CD4-positive, alpha-beta memory T cell (primary cell): ENCODE measurements at regions not wholly inside any gene's neighbourhood (a gene's known extent, or its start where the extent isn't known, plus 50 kb on each side); places are given as distances from the start of the nearest gene placed in this dataset.
"Not testable (repeated sequence)": the region's sequence is repeated elsewhere in the genome, so short reads cannot be mapped to it uniquely, and the experiment has no call there.

ENCODE experiments used
- CTCF ChIA-PET: fragments of 350-600 bp; sonication (Branson Sonifier 250); formaldehyde crosslinking; loops from one replicate; lab custom pipeline; 2021; ENCODE audit warnings: inconsistent platforms; ENCODE audit not compliant: partially characterized antibody; lab: Charles Lee
- POLR2A ChIA-PET: fragments of 350-600 bp; sonication (Branson Sonifier 250); formaldehyde crosslinking; loops from one replicate; lab custom pipeline; 2021; ENCODE audit not compliant: partially characterized antibody; lab: Charles Lee
- DNase-seq, 5 donors: peaks; one replicate each; pipeline versions ENCODE4 v3.0.0 to v3.0.0-alpha.2; 2020 to 2022; ENCODE audit warnings: mixed read lengths in 1 of 5
- H3K27ac ChIP-seq: one replicate; pipeline ENCODE4 v1.7.0; 2013; ENCODE audit warnings: low read depth, low read length
- H3K27me3 ChIP-seq: 2 replicates; pipeline ENCODE4 v1.7.0; 2013; ENCODE audit warnings: mild to moderate bottlenecking, low read length, moderate library complexity; ENCODE audit not compliant: insufficient read depth
- H3K36me3 ChIP-seq: 2 replicates; pipeline ENCODE4 v1.7.0; 2013; ENCODE audit warnings: mild to moderate bottlenecking, low read length, moderate library complexity; ENCODE audit not compliant: insufficient read depth
- H3K4me1 ChIP-seq: 2 replicates; pipeline ENCODE4 v1.7.0; 2013; ENCODE audit warnings: mild to moderate bottlenecking, low read length, moderate library complexity; ENCODE audit not compliant: insufficient read depth
- H3K4me3 ChIP-seq, 2 donors: one replicate each; pipeline ENCODE4 v1.7.0; 2013; ENCODE audit warnings: low read length in 2 of 2, mild to moderate bottlenecking in 1 of 2
- H3K9me3 ChIP-seq, 2 donors: one replicate each; pipeline ENCODE4 v1.7.0; 2013; ENCODE audit warnings: low read length in 2 of 2, control low read depth in 1 of 2; ENCODE audit not compliant: control insufficient read depth in 1 of 2
- H3K27ac Mint-ChIP-seq, 7 donors: one replicate each; pipeline ENCODE4 v1.8.0; 2020 to 2021; ENCODE audit warnings: mixed read lengths in 7 of 7, mild to moderate bottlenecking in 6 of 7, inconsistent platforms in 3 of 7, moderate library complexity in 3 of 7
- H3K27me3 Mint-ChIP-seq, 2 donors: one replicate each; pipeline ENCODE4 v1.8.0; 2020 to 2021; ENCODE audit warnings: mixed read lengths in 2 of 2
- H3K36me3 Mint-ChIP-seq, 2 donors: one replicate each; pipeline ENCODE4 v1.8.0; 2020 to 2021; ENCODE audit warnings: mixed read lengths in 2 of 2, inconsistent platforms in 1 of 2, mild to moderate bottlenecking in 1 of 2
- H3K4me1 Mint-ChIP-seq, 4 donors: one replicate each; pipeline ENCODE4 v1.8.0; 2020 to 2021; ENCODE audit warnings: mixed read lengths in 4 of 4, mild to moderate bottlenecking in 1 of 4
- H3K4me3 Mint-ChIP-seq, 8 donors: one replicate each; pipeline ENCODE4 v1.8.0; 2020 to 2021; ENCODE audit warnings: mixed read lengths in 8 of 8, mild to moderate bottlenecking in 7 of 8, moderate library complexity in 6 of 8, inconsistent platforms in 3 of 8
- H3K9me3 Mint-ChIP-seq, 8 donors: one replicate each; pipeline ENCODE4 v1.8.0; 2020 to 2021; ENCODE audit warnings: mixed read lengths in 8 of 8, mild to moderate bottlenecking in 5 of 8, inconsistent platforms in 3 of 8, moderate library complexity in 1 of 8
- intact Hi-C: fragments of 100-400 bp; cut with micrococcal nuclease; formaldehyde crosslinking; loops from one replicate; pipeline ENCODE4 v1.15.1; 2023

GRCh38 chr6:112886415-112886814 lies 539.3 kb downstream of the RFPL4B start:
- intact Hi-C loops = no loop called here
- Histone ChIP-seq H3K27me3 (no peaks in the 10 kb centered on the region), H3K9me3 (no peaks in the 10 kb centered on the region), H3K27ac (no peak overlapping the region), H3K36me3 (no peaks in the 10 kb centered on the region), H3K4me3 (no peak overlapping the region), H3K4me1 (no peaks in the 10 kb centered on the region)
- Mint-ChIP-seq H3K27me3 (no peaks in the 10 kb centered on the region), H3K27ac (no peak overlapping the region), H3K36me3 (no peaks in the 10 kb centered on the region), H3K4me1 (no peaks in the 10 kb centered on the region), H3K9me3 (peaks cover 0 to 5% (median 3%) of the 10 kb centered on the region in 8 donors), H3K4me3 (no peak overlapping the region)
- POLR2A ChIA-PET = no interaction called here
- no peak for DNase-seq
- CTCF ChIA-PET = no interaction called here

GRCh38 chr6:112887424-112887823 lies 540.3 kb downstream of the RFPL4B start:
- H3K27me3 ChIP-seq, CTCF ChIA-PET, H3K36me3 Mint-ChIP-seq, H3K9me3 Mint-ChIP-seq, H3K27ac Mint-ChIP-seq, H3K4me1 Mint-ChIP-seq, H3K9me3 ChIP-seq, POLR2A ChIA-PET, H3K27me3 Mint-ChIP-seq, H3K36me3 ChIP-seq, H3K4me3 ChIP-seq, H3K4me3 Mint-ChIP-seq, H3K4me1 ChIP-seq, DNase-seq, H3K27ac ChIP-seq, intact Hi-C loops: not testable (repeated sequence)

- H3K27ac ChIP-seq = no peak overlapping the region
- no peaks in the 10 kb centered on the region for H3K4me1 ChIP-seq
- no peaks in the 10 kb centered on the region for H3K27me3 Mint-ChIP-seq
- no peak for DNase-seq
- no peaks in the 10 kb centered on the region for H3K4me1 Mint-ChIP-seq
- ChIA-PET POLR2A (no interaction called here), CTCF (no interaction called here)
- H3K9me3 ChIP-seq = no peaks in the 10 kb centered on the region
- no peaks in the 10 kb centered on the region for H3K36me3 ChIP-seq
- intact Hi-C loops = no loop called here
- H3K9me3 Mint-ChIP-seq = peaks cover 0 to 9% (median 3%) of the 10 kb centered on the region in 8 donors
- H3K4me3 Mint-ChIP-seq = no peak overlapping the region
- H3K27ac Mint-ChIP-seq = no peak overlapping the region
- no peaks in the 10 kb centered on the region for H3K36me3 Mint-ChIP-seq
- H3K4me3 ChIP-seq = no peak overlapping the region
- H3K27me3 ChIP-seq = no peaks in the 10 kb centered on the region
Measured at GRCh38 chr6:112899541-112899940, 552.4 kb downstream of the RFPL4B start.

- H3K36me3 Mint-ChIP-seq = no peaks in the 10 kb centered on the region
- H3K27me3 ChIP-seq = no peaks in the 10 kb centered on the region
- ChIA-PET CTCF (no interaction called here), POLR2A (no interaction called here)
- no peak overlapping the region for H3K27ac Mint-ChIP-seq
- H3K4me3 ChIP-seq = no peak overlapping the region
- no peak for DNase-seq
- no peak overlapping the region for H3K4me3 Mint-ChIP-seq
- H3K4me1 Mint-ChIP-seq = no peaks in the 10 kb centered on the region
- no peaks in the 10 kb centered on the region for H3K9me3 ChIP-seq
- no peaks in the 10 kb centered on the region for H3K36me3 ChIP-seq
- intact Hi-C loops = no loop called here
- H3K4me1 ChIP-seq = no peaks in the 10 kb centered on the region
- peaks cover 0 to 8% (median 5%) of the 10 kb centered on the region in 8 donors for H3K9me3 Mint-ChIP-seq
- no peak overlapping the region for H3K27ac ChIP-seq
- H3K27me3 Mint-ChIP-seq = no peaks in the 10 kb centered on the region
Measured at GRCh38 chr6:112903361-112903760, 556.2 kb downstream of the RFPL4B start.

- no peaks in the 10 kb centered on the region for H3K4me1 Mint-ChIP-seq
- no peak for DNase-seq
- Histone ChIP-seq H3K27me3 (no peaks in the 10 kb centered on the region), H3K9me3 (no peaks in the 10 kb centered on the region), H3K4me1 (no peaks in the 10 kb centered on the region), H3K36me3 (no peaks in the 10 kb centered on the region), H3K27ac (no peak overlapping the region), H3K4me3 (no peak overlapping the region)
- peaks cover 0 to 7% (median 4%) of the 10 kb centered on the region in 8 donors for H3K9me3 Mint-ChIP-seq
- ChIA-PET CTCF (no interaction called here), POLR2A (no interaction called here)
- intact Hi-C loops = no loop called here
- no peaks in the 10 kb centered on the region for H3K36me3 Mint-ChIP-seq
- H3K27ac Mint-ChIP-seq = no peak overlapping the region
- H3K27me3 Mint-ChIP-seq = no peaks in the 10 kb centered on the region
- no peak overlapping the region for H3K4me3 Mint-ChIP-seq
Measured at GRCh38 chr6:112906726-112907125, 559.6 kb downstream of the RFPL4B start.

GRCh38 chr6:112909781-112910180 lies 562.7 kb downstream of the RFPL4B start:
- Histone ChIP-seq H3K9me3 (no peaks in the 10 kb centered on the region), H3K27ac (no peak overlapping the region), H3K27me3 (no peaks in the 10 kb centered on the region), H3K4me1 (no peaks in the 10 kb centered on the region), H3K4me3 (no peak overlapping the region), H3K36me3 (no peaks in the 10 kb centered on the region)
- ChIA-PET POLR2A (no interaction called here), CTCF (no interaction called here)
- Mint-ChIP-seq H3K27ac (no peak overlapping the region), H3K27me3 (no peaks in the 10 kb centered on the region), H3K36me3 (no peaks in the 10 kb centered on the region), H3K9me3 (peaks cover 0 to 6% (median under 1%) of the 10 kb centered on the region in 8 donors), H3K4me3 (no peak overlapping the region), H3K4me1 (no peaks in the 10 kb centered on the region)
- intact Hi-C loops = no loop called here
- DNase-seq = no peak

GRCh38 chr6:112910256-112910655 lies 563.1 kb downstream of the RFPL4B start:
- ChIA-PET CTCF (no interaction called here), POLR2A (no interaction called here)
- H3K4me3 ChIP-seq = no peak overlapping the region
- no peak overlapping the region for H3K27ac Mint-ChIP-seq
- no peaks in the 10 kb centered on the region for H3K27me3 Mint-ChIP-seq
- no peaks in the 10 kb centered on the region for H3K4me1 ChIP-seq
- intact Hi-C loops = no loop called here
- H3K36me3 Mint-ChIP-seq = no peaks in the 10 kb centered on the region
- DNase-seq = no peak
- H3K4me3 Mint-ChIP-seq = no peak overlapping the region
- H3K9me3 ChIP-seq = no peaks in the 10 kb centered on the region
- no peaks in the 10 kb centered on the region for H3K36me3 ChIP-seq
- peaks cover 0 to 6% (median under 1%) of the 10 kb centered on the region in 8 donors for H3K9me3 Mint-ChIP-seq
- H3K27ac ChIP-seq = no peak overlapping the region
- H3K4me1 Mint-ChIP-seq = no peaks in the 10 kb centered on the region
- H3K27me3 ChIP-seq = no peaks in the 10 kb centered on the region

GRCh38 chr6:112911959-112912358 lies 564.8 kb downstream of the RFPL4B start:
- no peak for DNase-seq
- Mint-ChIP-seq H3K27ac (no peak overlapping the region), H3K36me3 (no peaks in the 10 kb centered on the region), H3K4me3 (no peak overlapping the region), H3K9me3 (peaks cover 0 to 6% (median 0%) of the 10 kb centered on the region in 8 donors), H3K4me1 (no peaks in the 10 kb centered on the region), H3K27me3 (no peaks in the 10 kb centered on the region)
- Histone ChIP-seq H3K9me3 (no peaks in the 10 kb centered on the region), H3K4me3 (no peak overlapping the region), H3K4me1 (no peaks in the 10 kb centered on the region), H3K27ac (no peak overlapping the region), H3K36me3 (no peaks in the 10 kb centered on the region), H3K27me3 (no peaks in the 10 kb centered on the region)
- intact Hi-C loops = no loop called here
- ChIA-PET POLR2A (no interaction called here), CTCF (no interaction called here)
